SHP77 treated with DMSO at 0.1 percent for 48 hours (cell line): ENCODE measurements at regions not wholly inside any gene's neighbourhood (a gene's known extent, or its start where the extent isn't known, plus 50 kb on each side); places are given as distances from the start of the nearest gene placed in this dataset.

Experiments used
- DNase-seq: peaks from one replicate; lab custom pipeline; 2025; lab: John Stamatoyannopoulos, UW

- peak; percentile 50 for DNase-seq
These were observed 90.5 kb upstream of the SOX9 start for GRCh38 chr17:72030067-72030899.

GRCh38 chr17:72031219-72031884 lies 89.5 kb upstream of the SOX9 start:
- DNase-seq, result no peak

- no peak for DNase-seq
These were observed 87.5 kb upstream of the SOX9 start for GRCh38 chr17:72033334-72033733.

GRCh38 chr17:72034000-72034399 lies 86.8 kb upstream of the SOX9 start:
- no peak for DNase-seq

- no peak for DNase-seq
These were observed 82.4 kb upstream of the SOX9 start for GRCh38 chr17:72038427-72038826.

GRCh38 chr17:72039490-72039889 lies 81.3 kb upstream of the SOX9 start:
- DNase-seq, result no peak

- DNase-seq, result no peak
These were observed 74.6 kb upstream of the SOX9 start for GRCh38 chr17:72046178-72046577.

- DNase-seq, result no peak
These were observed 73.9 kb upstream of the SOX9 start for GRCh38 chr17:72046643-72047612.

- DNase-seq, result no peak
These were observed 70.9 kb upstream of the SOX9 start for GRCh38 chr17:72049914-72050313.

GRCh38 chr17:72053036-72053435 lies 67.8 kb upstream of the SOX9 start:
- DNase-seq, result no peak

- DNase-seq, result no peak
These were observed 67.4 kb upstream of the SOX9 start for GRCh38 chr17:72053449-72053848.

- no peak for DNase-seq
These were observed 64.7 kb upstream of the SOX9 start for GRCh38 chr17:72056155-72056554.

- no peak for DNase-seq
These were observed 64.0 kb upstream of the SOX9 start for GRCh38 chr17:72056727-72057290.

- DNase-seq, result no peak
These were observed 60.7 kb upstream of the SOX9 start for GRCh38 chr17:72060084-72060483.

GRCh38 chr17:72063262-72063661 lies 57.6 kb upstream of the SOX9 start:
- no peak for DNase-seq

GRCh38 chr17:72063756-72064450 lies 56.9 kb upstream of the SOX9 start:
- DNase-seq, result no peak

GRCh38 chr17:72064606-72065193 lies 56.1 kb upstream of the SOX9 start:
- no peak for DNase-seq

GRCh38 chr17:72065556-72065955 lies 55.3 kb upstream of the SOX9 start:
- no peak for DNase-seq

- DNase-seq, result no peak
These were observed 52.2 kb upstream of the SOX9 start for GRCh38 chr17:72068643-72069042.

GRCh38 chr17:72069586-72070202 lies 51.1 kb upstream of the SOX9 start:
- DNase-seq, result no peak
